ENCODE measurements at regions not wholly inside any gene's neighbourhood (a gene's known extent, or its start where the extent isn't known, plus 50 kb on each side); places are given as distances from the start of the nearest gene placed in this dataset.

DNA sequence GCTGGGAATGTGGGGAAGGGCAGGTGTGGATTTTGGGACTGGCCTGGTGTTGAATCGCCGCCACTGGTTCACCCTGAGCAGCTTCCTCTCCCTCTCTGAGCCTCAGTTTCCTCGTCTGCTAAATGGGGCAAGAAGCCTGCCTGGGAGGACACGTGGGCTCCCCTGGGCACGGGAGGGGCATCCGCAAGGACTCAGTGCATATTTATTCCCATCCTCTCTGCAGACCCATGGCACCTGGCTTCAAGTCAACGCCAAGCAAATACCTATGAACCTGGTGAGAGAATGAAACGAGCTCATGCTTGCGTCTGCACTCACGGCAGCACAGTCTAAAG is 234.4 kb downstream of the PTPRU start:
- no peak for FAIRE-seq
- in situ Hi-C loops (cut with HindIII; ENCODE audit: extremely low pct_ligation_motif_present, low pct_unique_long_range_greater_than_20kb) = no loop called here
- POLR2A ChIA-PET = no interaction called here

GRCh38 chr1:29470087-29470787 is 233.9 kb downstream of the PTPRU start:
- CTCF ChIA-PET (ENCODE audit: low intra/inter-chr PET ratio, low total read pairs) = no interaction called here
- Histone ChIP-seq H3K79me2 (ENCODE audit: insufficient read depth, low read length) (no peaks in the 10 kb centered on the region), H3K27ac (ENCODE audit: extremely low read length, insufficient read depth, low read length) (no peak overlapping the region), H4K20me1 (ENCODE audit: insufficient read depth, low read length) (no peaks in the 10 kb centered on the region), H3K9me3 (ENCODE audit: low read length) (no peaks in the 10 kb centered on the region), H3K4me2 (ENCODE audit: low read depth, low read length) (peak overlapping the region; percentile 65), H3K9ac (ENCODE audit: insufficient read depth, low read depth, low read length) (no peak overlapping the region), H3K4me3 (replicated peaks in 1 of 3; ENCODE audit: insufficient read depth in 1 of 3, low read depth in 2 of 3, low read length in 3 of 3) (peak overlapping the region in 2 of 3 experiments; percentile 9 to 24; a peak in 3 of 6 replicates), H3K27me3 (ENCODE audit: control insufficient read depth in 1 of 2, insufficient read depth in 2 of 2, low read length in 2 of 2) (no peaks in the 10 kb centered on the region), H2AFZ (ENCODE audit: low read length) (no peak overlapping the region), H3K36me3 (replicated peaks in 1 of 2; ENCODE audit: control insufficient read depth in 1 of 2, insufficient read depth in 2 of 2, low read length in 2 of 2) (no peaks in the 10 kb centered on the region), H3K4me1 (ENCODE audit: insufficient read depth, low read length) (peaks cover 64% of the 10 kb centered on the region)
- in situ Hi-C loops (cut with HindIII; ENCODE audit: extremely low pct_ligation_motif_present, low pct_unique_long_range_greater_than_20kb) = no loop called here
- TF ChIP-seq MXD1 (CRISPR knock-in tag; IDR thresholded peaks at IDR 0.05) = peak; percentile 27; the same call in 1 of the 2 replicates
- 0 out of 2 replicates have a peak, but pooled peaks have one; percentile 20 for TF ChIP-seq HNRNPL (IDR thresholded peaks at IDR 0.05; ENCODE audit: low read depth, low read length)
- TF ChIP-seq DNMT1 (CRISPR knock-in tag; IDR thresholded peaks at IDR 0.05) = no peak
- 0 out of 2 replicates have a peak, but pooled peaks have one; percentile 21 for TF ChIP-seq ZFX (CRISPR knock-in tag; IDR thresholded peaks at IDR 0.05; ENCODE audit: low read depth)
- 5% methylated on average over 8 of the region's 9 CpGs for WGBS (ENCODE audit: low lambda C conversion rate)
- ATAC-seq (peak; percentile 3), DNase-seq (ENCODE audit: low spot score) (no peak), FAIRE-seq (no peak)
- intact Hi-C loops (cut with micrococcal nuclease; ENCODE audit: unreplicated experiment) = no loop called here
- POLR2A ChIA-PET = no interaction called here
- BruUV-seq (replicated peaks) = no TSS peak

More for the DNA sequence above, 234.4 kb downstream of the PTPRU start:
- CTCF ChIA-PET (ENCODE audit: low intra/inter-chr PET ratio, low total read pairs) = no interaction called here
- no peak for ATAC-seq
- no peak for DNase-seq (ENCODE audit: low spot score)
- Histone ChIP-seq H3K36me3 (replicated peaks in 1 of 2; ENCODE audit: control insufficient read depth in 1 of 2, insufficient read depth in 2 of 2, low read length in 2 of 2) (no peaks in the 10 kb centered on the region), H4K20me1 (ENCODE audit: insufficient read depth, low read length) (no peaks in the 10 kb centered on the region), H3K4me1 (ENCODE audit: insufficient read depth, low read length) (peaks cover 70% of the 10 kb centered on the region), H2AFZ (ENCODE audit: low read length) (no peak overlapping the region), H3K9me3 (ENCODE audit: low read length) (no peaks in the 10 kb centered on the region), H3K27me3 (ENCODE audit: control insufficient read depth in 1 of 2, insufficient read depth in 2 of 2, low read length in 2 of 2) (no peaks in the 10 kb centered on the region), H3K4me2 (ENCODE audit: low read depth, low read length) (peak overlapping the region; percentile 65), H3K79me2 (ENCODE audit: insufficient read depth, low read length) (no peaks in the 10 kb centered on the region), H3K9ac (ENCODE audit: insufficient read depth, low read depth, low read length) (no peak overlapping the region), H3K4me3 (replicated peaks in 1 of 3; ENCODE audit: insufficient read depth in 1 of 3, low read depth in 2 of 3, low read length in 3 of 3) (peak overlapping the region in 1 of 3 experiments; percentile 24; a peak in 1 of 6 replicates), H3K27ac (ENCODE audit: extremely low read length, insufficient read depth, low read length) (no peak overlapping the region)
- intact Hi-C loops (cut with micrococcal nuclease; ENCODE audit: unreplicated experiment) = no loop called here
- TF ChIP-seq TSC22D2 (CRISPR knock-in tag; IDR thresholded peaks at IDR 0.05; ENCODE audit: borderline replicate concordance) (no peak), ZNF629 (CRISPR knock-in tag; conservative IDR thresholded peaks at IDR 0.05) (peak; percentile 77), DR1 (CRISPR knock-in tag; IDR thresholded peaks at IDR 0.05) (no peak), ISL2 (CRISPR knock-in tag; IDR thresholded peaks at IDR 0.05) (no peak), HNRNPL (IDR thresholded peaks at IDR 0.05; ENCODE audit: low read depth, low read length) (0 out of 2 replicates have a peak, but pooled peaks have one; percentile 4), ZNF768 (CRISPR knock-in tag; IDR thresholded peaks at IDR 0.05) (peak; percentile 74; the same call in 1 of the 2 replicates), HDAC2 (CRISPR knock-in tag; IDR thresholded peaks at IDR 0.05) (0 out of 2 replicates have a peak, but pooled peaks have one; percentile 15)
- no TSS peak for BruUV-seq (replicated peaks)
- WGBS (ENCODE audit: low lambda C conversion rate) = 38% methylated on average over 7 of the region's 10 CpGs
